ENCODE measurements at regions not wholly inside any gene's neighbourhood (a gene's known extent, or its start where the extent isn't known, plus 50 kb on each side); places are given as distances from the start of the nearest gene placed in this dataset.

GRCh38 chr17:5893741-5894140 lies 176.4 kb upstream of the WSCD1 start:
- TF ChIP-seq EZH2 (IDR thresholded peaks at IDR 0.05), result no peak
- no peak for TF ChIP-seq POLR2AphosphoS5 (IDR thresholded peaks at IDR 0.05; ENCODE audit: borderline replicate concordance, low read depth, low read length)

Measured in SK-N-MC (cell line).